ENCODE measurements at regions not wholly inside any gene's neighbourhood (a gene's known extent, or its start where the extent isn't known, plus 50 kb on each side); places are given as distances from the start of the nearest gene placed in this dataset.

DNA sequence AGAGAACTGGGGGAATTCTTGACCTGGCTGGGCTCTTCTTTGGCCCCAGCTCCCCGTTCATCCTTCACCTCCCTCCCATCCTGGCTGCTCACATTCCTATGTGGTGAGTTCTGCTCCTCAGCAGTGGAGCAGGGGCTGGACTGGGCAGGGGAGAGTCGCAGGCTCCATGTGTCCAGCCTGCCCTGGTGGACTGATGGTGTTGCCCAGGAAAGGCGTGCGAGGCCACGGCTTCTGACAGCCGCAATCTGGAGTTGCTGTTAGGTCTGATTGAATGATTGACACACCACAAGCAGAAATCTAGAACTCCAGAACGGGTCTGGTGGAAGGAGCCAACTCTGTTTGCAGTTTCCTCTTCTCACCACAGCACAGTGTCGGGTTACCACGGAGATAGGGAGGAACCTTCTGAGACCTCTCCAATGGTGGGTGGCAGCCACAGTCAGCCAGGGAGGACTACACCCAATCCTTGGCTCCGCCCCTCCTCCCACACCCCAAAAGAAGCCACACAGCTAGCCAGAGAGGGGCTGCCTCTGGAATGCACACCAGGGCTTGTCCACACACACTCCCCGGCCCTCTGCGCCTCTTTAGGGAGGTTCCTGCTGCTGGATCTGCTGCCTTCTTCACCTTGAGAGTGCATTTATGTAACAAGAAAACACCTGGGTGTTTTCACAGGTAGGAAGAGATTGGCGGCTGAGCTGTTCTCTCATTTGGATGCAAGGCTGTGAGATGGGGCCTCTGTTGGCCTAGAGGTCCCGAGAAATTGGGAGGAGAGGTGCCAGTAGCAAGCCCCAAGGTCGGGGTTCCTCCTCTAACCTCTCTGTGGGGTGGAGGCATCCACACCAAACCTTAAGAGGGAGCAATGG, 56.4 kb upstream of the CD44 start:
- H3K36me3 ChIP-seq (ENCODE audit: insufficient read depth, low read length), result no peaks in the 10 kb centered on the region
- intact Hi-C loops (cut with micrococcal nuclease; ENCODE audit: unreplicated experiment), result no loop called here
- H3K9me3 ChIP-seq (ENCODE audit: low read length), result no peaks in the 10 kb centered on the region
- ChIA-PET CTCF (ENCODE audit: unreplicated experiment) (interaction anchor here (1.1 kb wide), 1 partner anchor 34 kb away, joined by 4 read pairs; no protein-coding TSS in a partner anchor), POLR2A (no interaction called here)
- peak overlapping the region; percentile 57; the same call in 1 of the 2 replicates for H2AFZ ChIP-seq (ENCODE audit: low read length)
- no peaks in the 10 kb centered on the region for H3K9me2 ChIP-seq (ENCODE audit: insufficient read depth, low read length)
- BruUV-seq (replicated peaks), result no TSS peak
- no peak overlapping the region for H3K27ac ChIP-seq (ENCODE audit: low read depth, low read length, poor library complexity, severe bottlenecking)
- no peaks in the 10 kb centered on the region for H3K79me2 ChIP-seq (ENCODE audit: insufficient read depth, low read depth, low read length)
- H4K20me1 ChIP-seq (ENCODE audit: insufficient read depth, low read length), result no peaks in the 10 kb centered on the region
- H3K4me3 ChIP-seq (ENCODE audit: low read depth, low read length, poor library complexity, severe bottlenecking), result no peak overlapping the region
- peaks cover 47% of the 10 kb centered on the region for H3K4me1 ChIP-seq (ENCODE audit: insufficient read depth, low read length, poor library complexity, severe bottlenecking)
- DNase-seq (ENCODE audit: low spot score), result peak; percentile 65
- peak overlapping the region; percentile 27 for H3K4me2 ChIP-seq (ENCODE audit: low read length)
- TF ChIP-seq, protein P1, sequence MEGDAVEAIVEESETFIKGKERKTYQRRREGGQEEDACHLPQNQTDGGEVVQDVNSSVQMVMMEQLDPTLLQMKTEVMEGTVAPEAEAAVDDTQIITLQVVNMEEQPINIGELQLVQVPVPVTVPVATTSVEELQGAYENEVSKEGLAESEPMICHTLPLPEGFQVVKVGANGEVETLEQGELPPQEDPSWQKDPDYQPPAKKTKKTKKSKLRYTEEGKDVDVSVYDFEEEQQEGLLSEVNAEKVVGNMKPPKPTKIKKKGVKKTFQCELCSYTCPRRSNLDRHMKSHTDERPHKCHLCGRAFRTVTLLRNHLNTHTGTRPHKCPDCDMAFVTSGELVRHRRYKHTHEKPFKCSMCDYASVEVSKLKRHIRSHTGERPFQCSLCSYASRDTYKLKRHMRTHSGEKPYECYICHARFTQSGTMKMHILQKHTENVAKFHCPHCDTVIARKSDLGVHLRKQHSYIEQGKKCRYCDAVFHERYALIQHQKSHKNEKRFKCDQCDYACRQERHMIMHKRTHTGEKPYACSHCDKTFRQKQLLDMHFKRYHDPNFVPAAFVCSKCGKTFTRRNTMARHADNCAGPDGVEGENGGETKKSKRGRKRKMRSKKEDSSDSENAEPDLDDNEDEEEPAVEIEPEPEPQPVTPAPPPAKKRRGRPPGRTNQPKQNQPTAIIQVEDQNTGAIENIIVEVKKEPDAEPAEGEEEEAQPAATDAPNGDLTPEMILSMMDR (conservative IDR thresholded peaks at IDR 0.05; ENCODE audit: low read length), result no peak
- no peak for TF ChIP-seq EZH2phosphoT487 (IDR thresholded peaks at IDR 0.05; ENCODE audit: borderline replicate concordance, low read depth, low read length)

DNA sequence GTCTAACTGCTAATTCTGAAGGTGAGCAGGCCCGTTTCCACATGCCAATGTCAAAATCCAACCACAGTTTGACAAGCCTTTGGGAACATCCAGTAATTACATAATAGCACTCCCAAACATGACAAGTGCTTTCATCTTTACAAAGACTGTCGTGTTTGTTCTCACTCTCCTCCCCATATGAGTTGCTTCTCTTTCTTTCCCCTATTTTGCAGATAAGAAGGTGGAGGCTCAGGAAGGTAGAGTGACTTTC, 55.9 kb upstream of the CD44 start:
- DNase-seq (ENCODE audit: low spot score), result no peak
- Histone ChIP-seq H3K4me2 (ENCODE audit: low read length) (peak overlapping the region; percentile 27; the same call in 1 of the 2 replicates), H3K79me2 (ENCODE audit: insufficient read depth, low read depth, low read length) (no peaks in the 10 kb centered on the region), H2AFZ (ENCODE audit: low read length) (peak overlapping the region; percentile 57; the same call in 1 of the 2 replicates), H3K4me1 (ENCODE audit: insufficient read depth, low read length, poor library complexity, severe bottlenecking) (peaks cover 47% of the 10 kb centered on the region), H3K9me2 (ENCODE audit: insufficient read depth, low read length) (no peaks in the 10 kb centered on the region), H3K4me3 (ENCODE audit: low read depth, low read length, poor library complexity, severe bottlenecking) (no peak overlapping the region), H3K36me3 (ENCODE audit: insufficient read depth, low read length) (no peaks in the 10 kb centered on the region), H3K27ac (ENCODE audit: low read depth, low read length, poor library complexity, severe bottlenecking) (no peak overlapping the region), H4K20me1 (ENCODE audit: insufficient read depth, low read length) (no peaks in the 10 kb centered on the region), H3K9me3 (ENCODE audit: low read length) (no peaks in the 10 kb centered on the region)
- no TSS peak for BruUV-seq (replicated peaks)
- TF ChIP-seq EZH2phosphoT487 (IDR thresholded peaks at IDR 0.05; ENCODE audit: borderline replicate concordance, low read depth, low read length), result no peak
- TF ChIP-seq, protein P1 (conservative IDR thresholded peaks at IDR 0.05; ENCODE audit: low read length), result no peak
- ChIA-PET CTCF (ENCODE audit: unreplicated experiment) (no interaction called here), POLR2A (no interaction called here)
- intact Hi-C loops (cut with micrococcal nuclease; ENCODE audit: unreplicated experiment), result no loop called here
